ENCODE measurements at regions not wholly inside any gene's neighbourhood (a gene's known extent, or its start where the extent isn't known, plus 50 kb on each side); places are given as distances from the start of the nearest gene placed in this dataset.

DNA sequence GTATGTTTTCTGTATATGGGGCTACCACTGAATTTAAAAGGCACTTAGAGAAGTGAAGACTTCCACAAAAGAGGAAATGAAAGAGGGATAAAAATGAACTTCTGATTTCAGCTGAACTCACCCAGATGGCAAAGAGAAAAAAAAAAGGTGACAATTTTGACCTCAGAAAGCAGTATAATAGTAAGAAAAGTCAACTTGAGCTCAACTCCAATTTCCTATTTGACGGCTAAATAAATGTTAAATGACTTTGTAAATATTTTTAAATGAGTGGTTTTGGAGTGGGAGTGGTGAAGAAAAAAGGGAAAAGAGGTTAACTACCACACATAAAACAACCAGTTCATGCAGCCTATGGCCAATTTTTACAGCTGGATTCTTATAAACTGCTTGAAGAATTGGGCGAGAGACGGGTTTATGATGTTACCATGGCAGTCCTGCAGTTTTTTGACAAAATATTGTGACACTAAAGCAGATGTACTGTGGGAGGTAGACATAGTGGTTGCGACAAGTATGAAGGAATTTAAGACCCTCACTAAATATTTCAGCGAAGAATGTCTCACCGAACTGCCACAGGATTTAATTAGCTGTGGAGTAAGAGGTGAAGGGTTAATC, 49.8 kb upstream of the ADTRP start:
- TF ChIP-seq POLR2AphosphoS5 (IDR thresholded peaks at IDR 0.05; ENCODE audit: low read depth, low read length) (no peak), TAF1 (IDR thresholded peaks at IDR 0.05; ENCODE audit: borderline replicate concordance, insufficient read depth, low read length) (no peak), SIN3A (IDR thresholded peaks at IDR 0.05; ENCODE audit: borderline replicate concordance, insufficient read depth, low read length) (no peak), FOXP2 (optimal IDR thresholded peaks at IDR 0.05; ENCODE audit: borderline replicate concordance, extremely low read depth, extremely low read length, insufficient read depth) (no peak)
- TF ChIP-seq, protein P1, sequence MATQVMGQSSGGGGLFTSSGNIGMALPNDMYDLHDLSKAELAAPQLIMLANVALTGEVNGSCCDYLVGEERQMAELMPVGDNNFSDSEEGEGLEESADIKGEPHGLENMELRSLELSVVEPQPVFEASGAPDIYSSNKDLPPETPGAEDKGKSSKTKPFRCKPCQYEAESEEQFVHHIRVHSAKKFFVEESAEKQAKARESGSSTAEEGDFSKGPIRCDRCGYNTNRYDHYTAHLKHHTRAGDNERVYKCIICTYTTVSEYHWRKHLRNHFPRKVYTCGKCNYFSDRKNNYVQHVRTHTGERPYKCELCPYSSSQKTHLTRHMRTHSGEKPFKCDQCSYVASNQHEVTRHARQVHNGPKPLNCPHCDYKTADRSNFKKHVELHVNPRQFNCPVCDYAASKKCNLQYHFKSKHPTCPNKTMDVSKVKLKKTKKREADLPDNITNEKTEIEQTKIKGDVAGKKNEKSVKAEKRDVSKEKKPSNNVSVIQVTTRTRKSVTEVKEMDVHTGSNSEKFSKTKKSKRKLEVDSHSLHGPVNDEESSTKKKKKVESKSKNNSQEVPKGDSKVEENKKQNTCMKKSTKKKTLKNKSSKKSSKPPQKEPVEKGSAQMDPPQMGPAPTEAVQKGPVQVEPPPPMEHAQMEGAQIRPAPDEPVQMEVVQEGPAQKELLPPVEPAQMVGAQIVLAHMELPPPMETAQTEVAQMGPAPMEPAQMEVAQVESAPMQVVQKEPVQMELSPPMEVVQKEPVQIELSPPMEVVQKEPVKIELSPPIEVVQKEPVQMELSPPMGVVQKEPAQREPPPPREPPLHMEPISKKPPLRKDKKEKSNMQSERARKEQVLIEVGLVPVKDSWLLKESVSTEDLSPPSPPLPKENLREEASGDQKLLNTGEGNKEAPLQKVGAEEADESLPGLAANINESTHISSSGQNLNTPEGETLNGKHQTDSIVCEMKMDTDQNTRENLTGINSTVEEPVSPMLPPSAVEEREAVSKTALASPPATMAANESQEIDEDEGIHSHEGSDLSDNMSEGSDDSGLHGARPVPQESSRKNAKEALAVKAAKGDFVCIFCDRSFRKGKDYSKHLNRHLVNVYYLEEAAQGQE (IDR thresholded peaks at IDR 0.05; ENCODE audit: insufficient read depth in 1 of 2, low read depth in 2 of 2, low read length in 2 of 2), result no peak
